HG03575 (cell line): ENCODE measurements at regions not wholly inside any gene's neighbourhood (a gene's known extent, or its start where the extent isn't known, plus 50 kb on each side); places are given as distances from the start of the nearest gene placed in this dataset.

ENCODE experiments used
- ATAC-seq: cut with Tn5 transposase; IDR thresholded peaks from one replicate; pipeline ENCODE4 v1.9.1; 2021; ENCODE audit not compliant: unreplicated experiment, insufficient number of reproducible peaks, low FRiP score; ENCODE audit errors: extremely low read depth

DNA sequence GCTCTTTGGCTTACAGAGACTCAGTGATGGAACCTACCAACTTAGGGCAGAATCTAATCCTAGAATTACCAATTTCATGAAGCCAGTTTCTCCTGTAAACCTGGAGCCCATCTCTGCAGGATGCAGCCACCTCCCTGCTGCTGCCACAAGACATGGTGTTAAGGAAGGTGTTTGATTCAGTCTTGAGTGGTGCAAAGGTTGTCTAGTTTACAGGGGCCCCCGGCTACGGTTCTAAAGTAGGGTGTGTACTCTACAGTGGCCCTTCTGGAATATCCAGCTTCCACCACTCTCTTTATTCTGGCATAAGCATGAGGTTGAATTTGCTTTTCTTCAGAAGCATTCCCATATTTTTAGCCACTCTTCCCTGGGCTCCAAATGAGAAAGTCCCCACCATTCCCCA is 154.1 kb upstream of the GRIP1 start:
- no peak for ATAC-seq

DNA sequence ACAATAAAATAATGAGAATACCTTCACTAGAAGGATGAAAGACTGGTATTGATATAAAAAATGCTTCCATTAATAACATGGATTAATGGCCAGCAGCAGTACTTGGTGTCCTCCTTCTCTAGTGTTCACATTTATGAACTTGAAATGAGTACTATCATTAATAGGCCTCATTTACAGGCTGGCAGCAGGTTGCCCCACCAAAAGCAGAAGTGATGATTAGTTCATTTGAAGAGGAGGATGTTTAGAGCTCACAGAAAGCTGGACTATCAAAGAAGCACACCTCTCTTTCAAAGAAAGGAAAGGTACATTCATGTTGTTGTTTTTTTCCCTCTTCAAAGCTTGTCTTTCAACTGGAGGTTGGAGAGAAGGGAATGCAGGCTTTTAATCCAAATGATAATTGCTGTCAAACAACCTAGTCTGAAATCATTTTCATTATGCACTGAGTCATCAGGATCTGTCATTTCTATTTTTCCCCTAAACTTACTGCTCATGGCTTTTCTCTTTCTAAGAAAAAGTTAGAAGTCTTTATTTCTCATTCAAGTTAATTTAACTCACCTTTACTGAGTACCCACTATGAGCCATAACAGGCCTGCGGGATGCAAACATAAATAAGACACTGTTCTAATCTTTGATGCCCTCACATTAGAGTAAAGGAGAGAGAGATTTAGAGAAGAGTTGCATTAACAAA is 157.9 kb upstream of the GRIP1 start:
- ATAC-seq = no peak

DNA sequence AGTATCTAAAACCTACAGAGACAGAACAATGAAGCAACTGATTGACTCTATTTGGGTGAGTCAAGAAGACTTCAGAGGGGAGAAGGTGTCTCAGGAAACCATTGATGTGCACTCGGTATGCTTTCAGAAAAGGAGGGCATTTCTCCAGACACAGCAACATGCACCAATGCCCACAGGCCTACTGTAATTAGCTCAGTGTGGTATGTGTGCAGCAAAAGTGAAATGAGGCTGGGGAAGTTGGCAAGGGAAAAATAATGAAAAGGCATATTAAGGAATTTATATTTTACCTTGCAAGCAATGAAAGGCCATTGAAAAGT is 158.4 kb upstream of the GRIP1 start:
- no peak for ATAC-seq

DNA sequence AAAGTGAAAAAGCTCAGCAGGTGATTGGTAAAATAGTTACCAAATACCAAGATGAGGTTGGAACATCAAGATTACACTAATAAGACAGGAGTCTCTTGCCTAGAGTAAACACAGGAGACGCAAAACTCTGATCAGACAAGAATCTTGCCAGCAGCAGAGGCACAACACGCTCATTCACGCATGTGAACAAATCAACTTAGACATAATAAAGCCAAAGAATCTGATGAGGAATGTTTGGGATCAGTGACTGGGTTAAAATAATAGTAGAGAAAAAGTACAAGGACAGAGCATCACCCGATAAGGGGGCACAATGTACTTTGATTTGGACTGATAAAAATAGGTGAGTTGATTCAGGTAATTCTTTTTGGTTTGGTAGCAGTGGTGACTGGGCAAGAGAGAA is 159.5 kb upstream of the GRIP1 start:
- ATAC-seq = no peak

- no peak for ATAC-seq
Observed at GRCh38 chr12:66848967-66849366, 170.1 kb upstream of the GRIP1 start.

DNA sequence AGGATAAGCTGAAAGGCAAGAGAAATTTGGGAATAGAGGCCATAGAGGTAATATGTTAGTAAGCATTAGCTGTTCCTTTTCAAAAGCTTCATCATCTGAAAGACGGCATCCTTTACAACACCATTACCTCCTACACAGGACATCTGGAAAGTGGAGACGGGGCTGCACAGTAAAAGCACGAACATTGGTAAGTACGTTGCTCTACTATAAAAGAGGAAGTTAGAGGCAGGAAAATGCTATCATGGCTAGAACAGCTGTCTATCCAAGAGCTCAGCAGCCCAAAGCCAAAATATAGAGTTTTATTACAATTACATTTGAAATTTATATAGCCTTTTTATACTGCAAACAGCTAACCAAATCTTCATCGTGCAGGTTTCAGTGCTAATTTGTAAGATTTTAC is 172.3 kb upstream of the GRIP1 start:
- ATAC-seq = no peak

DNA sequence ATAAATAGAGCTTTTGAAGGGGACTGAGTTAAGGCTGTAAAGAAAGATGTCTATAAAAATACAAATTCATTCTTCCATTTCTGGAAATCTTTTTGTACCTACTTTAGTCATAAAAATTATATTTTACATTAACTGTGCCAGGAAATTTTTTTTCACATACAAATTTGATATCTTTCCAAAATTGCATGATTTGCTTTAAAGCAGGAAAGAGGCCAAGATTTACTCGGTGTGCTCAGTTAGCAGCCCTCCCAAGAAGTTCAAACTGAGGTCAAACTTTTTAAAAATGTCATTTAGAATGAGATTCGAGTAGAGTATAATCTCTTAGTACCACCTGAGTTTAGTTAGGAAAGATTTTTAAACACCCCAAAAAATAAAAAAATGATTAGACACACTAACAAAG is 173.2 kb upstream of the GRIP1 start:
- no peak for ATAC-seq

GRCh38 chr12:66852765-66853164 is 173.9 kb upstream of the GRIP1 start:
- ATAC-seq = no peak

DNA sequence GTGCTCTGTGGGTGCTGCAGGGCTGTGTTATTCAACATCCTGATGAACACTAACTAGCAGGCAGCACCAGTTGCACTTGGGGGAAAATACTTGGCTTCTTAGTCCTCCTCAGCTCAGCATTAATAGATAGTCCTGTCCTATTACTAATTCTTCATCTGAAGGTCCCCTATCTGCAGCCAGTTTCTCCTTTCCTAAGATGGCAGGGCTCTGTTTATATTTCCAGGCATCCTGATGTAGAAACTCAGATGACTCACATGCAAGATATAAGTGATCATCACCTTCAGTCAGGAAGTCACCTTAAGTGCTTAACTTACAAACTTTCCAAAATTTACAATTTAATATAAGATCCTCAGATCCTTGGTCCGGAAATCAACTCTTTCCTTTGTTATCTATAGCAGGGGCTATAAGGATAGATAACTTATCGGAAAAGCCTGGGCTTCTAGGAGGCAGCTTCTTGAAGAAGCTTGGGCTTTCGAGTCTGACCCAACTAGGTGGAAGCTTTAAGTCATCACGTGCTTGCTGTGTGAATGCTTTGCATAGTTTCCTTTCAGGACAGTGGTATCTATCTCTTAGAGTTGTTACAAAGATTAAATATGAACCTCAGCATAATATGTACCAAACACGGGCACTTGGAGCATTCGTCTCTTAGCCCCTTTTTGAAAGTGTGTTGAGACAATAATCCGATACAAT is 181.0 kb upstream of the GRIP1 start:
- no peak for ATAC-seq

DNA sequence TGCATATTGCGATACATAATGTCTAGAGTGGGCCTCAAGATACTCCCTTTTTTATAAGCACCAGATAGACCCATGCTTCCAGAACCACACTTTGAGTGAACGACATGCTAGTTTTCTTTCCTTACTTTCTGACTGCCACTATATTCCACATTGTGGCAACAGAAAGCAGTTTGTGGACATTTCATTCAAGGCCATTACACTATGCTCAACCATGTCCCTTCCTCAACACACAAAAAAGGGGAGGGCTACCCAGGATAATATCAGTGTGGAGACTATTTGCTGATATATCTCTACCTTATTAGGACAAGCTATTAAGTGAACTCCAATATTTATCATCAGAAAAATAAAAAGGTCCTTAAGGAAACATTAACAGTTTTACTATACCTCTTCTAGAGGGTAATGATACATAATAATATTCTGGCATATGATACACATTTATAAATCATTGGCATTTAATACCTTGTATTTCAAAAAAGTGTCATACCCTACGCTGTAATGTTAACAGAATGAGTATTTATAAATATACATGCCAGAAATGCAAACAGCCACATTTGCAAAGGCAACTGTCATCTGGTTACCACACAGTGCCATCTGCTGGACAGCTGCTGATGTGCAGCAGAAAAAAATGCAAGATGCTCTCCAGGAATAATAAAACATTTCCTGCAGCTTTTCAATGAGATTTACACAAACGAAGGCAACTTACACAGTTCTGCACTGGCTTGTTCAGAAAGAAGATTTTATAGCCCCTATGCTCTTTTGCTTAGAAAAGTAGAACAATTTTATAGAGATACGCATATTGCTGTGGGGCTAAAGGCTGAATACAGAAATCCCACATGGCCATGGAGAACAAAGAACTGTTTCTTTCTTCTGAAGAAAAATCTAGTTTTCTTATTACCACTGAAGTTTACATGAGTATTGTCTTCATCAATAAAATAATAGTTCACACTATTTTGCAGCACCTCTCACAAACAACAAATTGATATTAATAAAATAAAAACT is 182.2 kb upstream of the GRIP1 start:
- ATAC-seq = no peak

DNA sequence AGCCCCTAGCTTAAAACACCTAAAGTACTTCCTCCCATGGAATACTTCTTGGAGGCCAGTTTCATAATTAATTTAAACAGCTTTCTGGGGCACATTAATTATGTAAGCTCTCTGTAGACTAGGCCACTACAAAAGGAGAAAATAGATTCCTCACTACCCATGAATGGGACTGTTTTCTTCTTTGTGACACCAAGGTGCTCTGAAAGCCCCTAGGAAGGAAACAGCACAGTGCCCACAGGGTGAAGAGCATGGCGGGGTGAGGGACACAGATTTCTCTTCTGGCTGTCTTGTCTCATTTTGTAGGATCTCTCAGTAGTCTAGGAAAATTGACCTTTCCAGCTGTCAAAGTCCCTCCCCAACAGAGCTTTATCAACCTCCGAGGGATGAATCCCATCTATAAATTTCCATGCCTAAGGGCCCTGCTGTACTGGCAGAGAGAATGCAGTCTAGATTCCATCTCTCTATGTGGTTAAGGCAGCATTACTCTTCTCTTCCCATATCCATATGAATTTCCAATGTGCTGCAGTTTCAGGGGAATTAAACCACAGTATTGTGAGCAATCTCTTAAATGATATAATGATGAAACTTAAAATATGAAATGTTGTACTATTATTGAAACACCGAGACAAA is 183.6 kb upstream of the GRIP1 start:
- ATAC-seq = no peak

DNA sequence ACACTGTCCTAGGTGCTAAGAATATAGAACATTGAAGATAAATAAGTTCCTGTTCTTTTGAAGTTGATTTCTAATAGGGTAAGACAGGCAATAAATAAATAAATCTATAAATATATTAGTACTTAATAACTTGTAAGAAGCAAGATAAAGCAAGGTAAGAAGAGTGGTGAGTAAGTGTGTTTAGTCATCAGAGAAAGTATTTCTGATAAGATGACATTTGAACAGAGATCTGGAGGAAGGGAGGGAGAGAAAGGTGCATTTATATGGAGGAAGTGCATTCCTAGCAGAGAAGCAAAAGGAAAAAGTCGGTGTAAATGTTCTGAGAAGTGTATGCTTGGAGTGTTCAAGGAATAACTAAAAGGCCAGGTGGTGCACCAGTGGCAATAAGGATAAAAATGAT is 184.4 kb upstream of the GRIP1 start:
- ATAC-seq = no peak

GRCh38 chr12:66877925-66878324 is 199.0 kb upstream of the GRIP1 start:
- no peak for ATAC-seq

DNA sequence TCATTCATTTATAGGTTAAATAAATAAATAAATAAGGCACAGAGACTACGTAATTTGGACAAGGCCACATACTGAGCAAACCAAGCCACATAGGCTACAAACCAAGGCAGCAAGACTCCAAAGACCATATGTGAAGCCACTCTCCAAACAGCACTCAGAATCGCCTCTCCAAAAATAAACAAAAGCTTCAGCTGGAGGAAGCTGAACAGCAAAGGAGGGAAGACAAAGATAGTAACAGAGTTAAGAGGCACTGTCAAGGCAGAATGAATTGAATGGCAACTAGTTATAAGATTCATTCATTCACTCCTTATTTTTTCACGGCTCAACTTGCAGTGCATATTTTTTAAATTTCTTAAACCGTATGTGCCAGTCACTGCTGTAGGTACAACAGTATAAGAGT is 200.5 kb upstream of the GRIP1 start:
- no peak for ATAC-seq

GRCh38 chr12:66881386-66881785 is 202.5 kb upstream of the GRIP1 start:
- ATAC-seq = no peak

GRCh38 chr12:66884091-66884490 is 205.2 kb upstream of the GRIP1 start:
- no peak for ATAC-seq

DNA sequence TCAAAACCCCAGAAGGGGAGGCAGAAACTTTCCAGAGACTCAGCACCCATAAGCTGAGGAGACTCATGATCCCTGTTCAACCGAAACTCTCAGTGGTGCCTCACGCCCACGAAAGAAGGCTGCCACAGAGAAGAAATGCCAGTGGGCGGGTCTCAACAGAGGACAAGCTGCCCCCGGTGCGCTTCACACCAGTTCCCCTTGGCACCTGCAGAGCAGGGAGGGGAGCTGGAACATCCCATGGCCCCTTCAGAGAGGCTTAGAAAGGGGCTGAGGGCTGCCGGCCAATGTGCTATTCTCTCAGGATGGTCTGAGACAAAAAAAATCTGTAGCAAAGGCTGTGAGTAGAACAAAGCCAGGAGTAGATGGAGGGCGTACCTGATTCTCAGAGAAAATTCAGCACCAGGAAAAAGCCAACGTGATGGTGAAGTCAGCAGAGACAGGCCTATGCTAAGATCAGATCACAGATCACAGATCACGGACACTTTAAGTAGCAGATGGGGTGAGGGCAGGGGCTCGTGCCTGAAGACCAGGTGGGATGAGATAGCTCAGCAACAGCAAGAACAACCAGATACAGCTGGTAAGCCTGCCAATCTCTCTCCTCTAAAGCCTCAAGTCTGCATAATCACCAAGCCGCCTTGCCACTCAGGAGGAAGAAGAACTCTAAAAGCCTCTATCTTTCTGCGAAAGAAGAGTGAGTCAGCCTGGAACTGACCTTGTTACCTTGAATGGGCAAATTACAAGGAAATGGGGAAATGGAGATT is 206.4 kb upstream of the GRIP1 start:
- no peak for ATAC-seq

- ATAC-seq = no peak
Observed at GRCh38 chr12:66896797-66897196, 217.9 kb upstream of the GRIP1 start.
